ENCODE measurements at regions not wholly inside any gene's neighbourhood (a gene's known extent, or its start where the extent isn't known, plus 50 kb on each side); places are given as distances from the start of the nearest gene placed in this dataset.
"Not testable (repeated sequence)": the region's sequence is repeated elsewhere in the genome, so short reads cannot be mapped to it uniquely, and the experiment has no call there.

DNA sequence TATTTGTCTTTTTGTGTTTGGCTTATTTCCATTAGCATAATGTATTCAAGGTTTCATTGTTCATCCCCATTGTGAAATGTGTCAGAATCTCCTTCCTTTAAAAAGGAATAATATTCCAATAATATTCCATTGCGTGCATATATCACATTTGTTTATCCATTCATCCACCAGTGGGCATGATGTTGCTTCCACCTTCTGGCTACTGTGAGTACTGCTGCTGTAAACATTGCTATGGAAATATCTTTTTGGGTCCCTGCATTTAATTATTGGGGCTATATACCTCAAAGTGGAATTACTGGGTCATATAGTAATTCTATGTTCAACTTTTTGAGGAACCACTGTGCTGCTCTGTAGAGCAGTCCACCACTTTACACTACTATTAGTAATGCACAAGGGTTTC, 123.1 kb downstream of the POTEG start:
- H2BK120ac ChIP-seq (ENCODE audit: low read depth, low read length, poor library complexity, severe bottlenecking); H3K36me3 Mint-ChIP-seq (ENCODE audit: insufficient read depth in 1 of 3, low read depth in 3 of 3); H3K56ac ChIP-seq (ENCODE audit: insufficient read length, low read depth, low read length); H3K27ac ChIP-seq (ENCODE audit: insufficient read length, low read depth, low read length); H3K9ac ChIP-seq (ENCODE audit: extremely low read depth, insufficient read length, low read length); H3K4ac ChIP-seq (ENCODE audit: low read depth, low read length); H3K4me2 ChIP-seq (ENCODE audit: insufficient read depth, insufficient read length, low read length); H2BK20ac ChIP-seq (ENCODE audit: low read depth, low read length, poor library complexity, severe bottlenecking); H3K9me3 ChIP-seq (ENCODE audit: control insufficient read depth, low read depth, low read length); H3K23me2 ChIP-seq (ENCODE audit: insufficient read length, low read depth, low read length, poor library complexity, severe bottlenecking); H4K91ac ChIP-seq (ENCODE audit: insufficient read length, low read depth, low read length); DNase-seq; H4K5ac ChIP-seq (ENCODE audit: insufficient read length, low read depth, low read length); H4K8ac ChIP-seq (replicated peaks; ENCODE audit: insufficient read length, low read depth, low read length); H3T11ph ChIP-seq (ENCODE audit: low read length); H3K4me1 ChIP-seq (ENCODE audit: insufficient read depth, low read length); H3K4me1 Mint-ChIP-seq; H3K79me2 ChIP-seq (ENCODE audit: insufficient read depth, low read length); H4K20me1 ChIP-seq (ENCODE audit: control insufficient read depth, insufficient read depth, insufficient read length); H2AK5ac ChIP-seq (ENCODE audit: insufficient read length, low read length); H3K9me3 Mint-ChIP-seq; H3K18ac ChIP-seq (ENCODE audit: insufficient read length, low read depth, low read length); H2AFZ ChIP-seq (ENCODE audit: low read length); H3K27ac Mint-ChIP-seq; H3K4me3 Mint-ChIP-seq; H3K14ac ChIP-seq (ENCODE audit: insufficient read depth, low read length); H3K27me3 Mint-ChIP-seq (ENCODE audit: low read depth); H2BK12ac ChIP-seq (ENCODE audit: insufficient read length, low read depth, low read length); H3K79me1 ChIP-seq (ENCODE audit: insufficient read depth, low read depth, low read length, poor library complexity, severe bottlenecking); H2BK15ac ChIP-seq (ENCODE audit: low read depth, low read length); H2BK5ac ChIP-seq (ENCODE audit: insufficient read length, low read length); H3K23ac ChIP-seq (ENCODE audit: insufficient read length, low read depth, low read length); H3K27me3 ChIP-seq (ENCODE audit: insufficient read depth, low read length): not testable (repeated sequence)
- WGBS (ENCODE audit: extremely low coverage, insufficient read length, low lambda C conversion rate): no CpG with 5 or more reads among the region's 1 CpG

DNA sequence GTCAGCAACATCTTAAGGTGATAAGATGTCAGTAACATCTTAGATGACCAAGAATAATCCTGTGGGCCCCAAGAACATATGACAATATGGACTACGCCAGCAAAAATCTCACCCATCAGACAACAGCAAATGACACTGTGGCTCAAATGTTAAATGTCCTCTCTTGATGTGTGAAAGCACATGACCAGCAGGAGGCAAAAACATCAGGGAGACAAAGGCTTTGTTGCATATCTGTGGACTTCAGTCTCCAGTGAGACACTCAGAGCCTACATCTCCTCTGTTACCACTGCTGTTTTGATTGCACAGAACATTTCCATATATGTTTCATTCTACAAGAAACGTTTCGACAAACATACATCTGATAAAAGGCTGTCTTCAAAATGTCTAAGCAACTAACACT, 103.5 kb downstream of the POTEG start:
- not testable (repeated sequence) for H3K4me3 Mint-ChIP-seq; H3K27me3 ChIP-seq (ENCODE audit: insufficient read depth, low read length); H3K4ac ChIP-seq (ENCODE audit: low read depth, low read length); H3K18ac ChIP-seq (ENCODE audit: insufficient read length, low read depth, low read length); H3K79me1 ChIP-seq (ENCODE audit: insufficient read depth, low read depth, low read length, poor library complexity, severe bottlenecking); H2BK5ac ChIP-seq (ENCODE audit: insufficient read length, low read length); H3K9me3 Mint-ChIP-seq; H3K23me2 ChIP-seq (ENCODE audit: insufficient read length, low read depth, low read length, poor library complexity, severe bottlenecking); H3K27me3 Mint-ChIP-seq (ENCODE audit: low read depth); H4K5ac ChIP-seq (ENCODE audit: insufficient read length, low read depth, low read length); H2BK20ac ChIP-seq (ENCODE audit: low read depth, low read length, poor library complexity, severe bottlenecking); H3K4me1 Mint-ChIP-seq; H2BK15ac ChIP-seq (ENCODE audit: low read depth, low read length); H2AK5ac ChIP-seq (ENCODE audit: insufficient read length, low read length); H3K27ac ChIP-seq (ENCODE audit: insufficient read length, low read depth, low read length); H3K14ac ChIP-seq (ENCODE audit: insufficient read depth, low read length); H4K91ac ChIP-seq (ENCODE audit: insufficient read length, low read depth, low read length); H3K36me3 Mint-ChIP-seq (ENCODE audit: insufficient read depth in 1 of 3, low read depth in 3 of 3); H3K23ac ChIP-seq (ENCODE audit: insufficient read length, low read depth, low read length); H2BK12ac ChIP-seq (ENCODE audit: insufficient read length, low read depth, low read length); H4K8ac ChIP-seq (replicated peaks; ENCODE audit: insufficient read length, low read depth, low read length); H3K4me1 ChIP-seq (ENCODE audit: insufficient read depth, low read length); H2AFZ ChIP-seq (ENCODE audit: low read length); H3K9ac ChIP-seq (ENCODE audit: extremely low read depth, insufficient read length, low read length); H3K27ac Mint-ChIP-seq; DNase-seq; H3T11ph ChIP-seq (ENCODE audit: low read length); H4K20me1 ChIP-seq (ENCODE audit: control insufficient read depth, insufficient read depth, insufficient read length); H3K79me2 ChIP-seq (ENCODE audit: insufficient read depth, low read length); H3K56ac ChIP-seq (ENCODE audit: insufficient read length, low read depth, low read length); H3K4me2 ChIP-seq (ENCODE audit: insufficient read depth, insufficient read length, low read length); H2BK120ac ChIP-seq (ENCODE audit: low read depth, low read length, poor library complexity, severe bottlenecking); H3K9me3 ChIP-seq (ENCODE audit: control insufficient read depth, low read depth, low read length)
- no CpG with 5 or more reads among the region's 3 CpGs for WGBS (ENCODE audit: extremely low coverage, insufficient read length, low lambda C conversion rate)

Measured in H9 (cell line).